Naive thymus-derived CD4-positive, alpha-beta T cell (primary cell): ENCODE measurements at regions not wholly inside any gene's neighbourhood (a gene's known extent, or its start where the extent isn't known, plus 50 kb on each side); places are given as distances from the start of the nearest gene placed in this dataset.
A peak's percentile ranks its signal among the peaks of the same experiment; 100 is the strongest.

ENCODE experiments used
- ATAC-seq: fragments of 150-1000 bp; cut with Tn5 transposase; 2 replicates; pipeline ENCODE4 v1.10.0; 2021; ENCODE audit warnings: mild to moderate bottlenecking, moderate library complexity
- CTCF ChIA-PET: fragments of 350-600 bp; sonication (Branson Sonifier 250); formaldehyde crosslinking; loops from one replicate; lab custom pipeline; 2021; ENCODE audit warnings: antibody characterized with exemption; lab: Charles Lee
- POLR2A ChIA-PET: fragments of 350-600 bp; sonication (Branson Sonifier 250); formaldehyde crosslinking; loops from one replicate; lab custom pipeline; 2021; ENCODE audit warnings: antibody characterized with exemption, inconsistent platforms; lab: Charles Lee
- DNase-seq, 9 donors: peaks; one replicate each; pipeline versions ENCODE4 v3.0.0 to v3.0.0-alpha.2; 2020 to 2022; ENCODE audit warnings: mixed read lengths in 1 of 9
- H3K27ac ChIP-seq: one replicate; pipeline ENCODE4 v1.7.0; 2013; ENCODE audit warnings: mild to moderate bottlenecking, low read depth, low read length, moderate library complexity
- H3K27me3 ChIP-seq, 2 donors: one replicate each; pipeline ENCODE4 v1.7.0; 2013; ENCODE audit warnings: low read length in 2 of 2, mild to moderate bottlenecking in 2 of 2, moderate library complexity in 2 of 2; ENCODE audit not compliant: control insufficient read depth in 2 of 2, insufficient read depth in 2 of 2
- H3K36me3 ChIP-seq, 3 experiments: 1 replicate in 2 of 3; 2 replicates in 1 of 3; pipeline ENCODE4 v1.7.0; 2013; ENCODE audit warnings: low read length in 3 of 3, mild to moderate bottlenecking in 3 of 3, moderate library complexity in 1 of 3; ENCODE audit not compliant: insufficient read depth in 3 of 3, control insufficient read depth in 2 of 3
- H3K4me1 ChIP-seq, 2 donors: one replicate each; pipeline ENCODE4 v1.7.0; 2013; ENCODE audit warnings: low read length in 2 of 2, mild to moderate bottlenecking in 2 of 2, moderate library complexity in 1 of 2; ENCODE audit not compliant: control insufficient read depth in 2 of 2, insufficient read depth in 2 of 2
- H3K4me3 ChIP-seq: 2 replicates; pipeline ENCODE4 v1.7.0; 2013; ENCODE audit warnings: mild to moderate bottlenecking, low read length
- H3K9me3 ChIP-seq, 3 experiments: 1 replicate in 2 of 3; 2 replicates in 1 of 3; pipeline ENCODE4 v1.7.0; 2013; ENCODE audit warnings: low read length in 3 of 3; ENCODE audit not compliant: control insufficient read depth in 2 of 3
- H3K27ac Mint-ChIP-seq, 9 donors: one replicate each; pipeline ENCODE4 v1.8.0; 2020 to 2022; ENCODE audit warnings: mixed read lengths in 9 of 9, mild to moderate bottlenecking in 8 of 9, moderate library complexity in 5 of 9, inconsistent platforms in 2 of 9
- H3K27me3 Mint-ChIP-seq, 5 donors: one replicate each; pipeline ENCODE4 v1.8.0; 2021 to 2022; ENCODE audit warnings: mixed read lengths in 5 of 5, mild to moderate bottlenecking in 1 of 5
- H3K36me3 Mint-ChIP-seq, 5 donors: one replicate each; pipeline ENCODE4 v1.8.0; 2020 to 2022; ENCODE audit warnings: mixed read lengths in 5 of 5, mild to moderate bottlenecking in 3 of 5, inconsistent platforms in 1 of 5
- H3K4me1 Mint-ChIP-seq, 7 donors: one replicate each; pipeline ENCODE4 v1.8.0; 2020 to 2022; ENCODE audit warnings: mixed read lengths in 7 of 7, mild to moderate bottlenecking in 3 of 7, inconsistent platforms in 1 of 7
- H3K4me3 Mint-ChIP-seq, 10 donors: one replicate each; pipeline ENCODE4 v1.8.0; 2020 to 2022; ENCODE audit warnings: mild to moderate bottlenecking in 10 of 10, mixed read lengths in 10 of 10, moderate library complexity in 6 of 10, inconsistent platforms in 2 of 10
- H3K9me3 Mint-ChIP-seq, 11 donors: one replicate each; pipeline ENCODE4 v1.8.0; 2020 to 2022; ENCODE audit warnings: mixed read lengths in 11 of 11, mild to moderate bottlenecking in 4 of 11, inconsistent platforms in 1 of 11, moderate library complexity in 1 of 11
- intact Hi-C, 2 donors: fragments of 100-400 bp; cut with micrococcal nuclease; formaldehyde crosslinking; loops; one replicate each; pipeline ENCODE4 v1.15.1; 2023

GRCh38 chr1:9179463-9180110 lies 50.7 kb upstream of the GPR157 start:
- intact Hi-C loops, result loop anchor here (5.0 kb wide), 4 partner anchors 52 to 302 kb away; partner anchors contain the start of genes ENO1 (in 1 of the 2) and GPR157 (in 1 of the 2)
- CTCF ChIA-PET, result interaction anchor here (0.7 to 1.9 kb wide), 3 partner anchors 11 to 311 kb away, joined by 3 to 5 read pairs (median 3); no protein-coding TSS in a partner anchor

GRCh38 chr1:9180111-9180819 lies 51.4 kb upstream of the GPR157 start:
- intact Hi-C loops, result loop anchor here (5.0 kb wide), 4 partner anchors 53 to 303 kb away; partner anchors contain the start of genes ENO1 (in 1 of the 2) and GPR157 (in 1 of the 2)
- Mint-ChIP-seq H3K36me3 (peaks cover 0 to 18% (median 0%) of the 10 kb centered on the region in 5 donors), H3K27ac (no peak overlapping the region), H3K4me1 (peaks cover 0 to 25% (median 7%) of the 10 kb centered on the region in 7 donors), H3K9me3 (no peaks in the 10 kb centered on the region), H3K4me3 (peak overlapping the region in 3 of 10 donors; percentile 5 to 96 (median 53)), H3K27me3 (peaks cover 14 to 28% (median 17%) of the 10 kb centered on the region in 5 donors)
- no peaks in the 10 kb centered on the region for H3K27me3 ChIP-seq
- peaks cover 5% of the 10 kb centered on the region in 2 donors for H3K4me1 ChIP-seq
- ATAC-seq (no peak), DNase-seq (no peak)
- H3K27ac ChIP-seq, result no peak overlapping the region
- ChIA-PET POLR2A (no interaction called here), CTCF (interaction anchor here (0.8 to 1.9 kb wide), 3 partner anchors 9 to 311 kb away, joined by 3 to 5 read pairs (median 3); no protein-coding TSS in a partner anchor)
- no peaks in the 10 kb centered on the region for H3K36me3 ChIP-seq
- no peak overlapping the region for H3K4me3 ChIP-seq
- no peaks in the 10 kb centered on the region for H3K9me3 ChIP-seq

More at GRCh38 chr1:9179463-9180110, 50.7 kb upstream of the GPR157 start:
- Mint-ChIP-seq H3K4me1 (peaks cover 0 to 25% (median 7%) of the 10 kb centered on the region in 7 donors), H3K36me3 (peaks cover 0 to 23% (median 0%) of the 10 kb centered on the region in 5 donors), H3K27ac (no peak overlapping the region), H3K4me3 (peak overlapping the region in 2 of 10 donors; percentile 25 to 41), H3K27me3 (peaks cover 15 to 30% (median 18%) of the 10 kb centered on the region in 5 donors), H3K9me3 (no peaks in the 10 kb centered on the region)
- POLR2A ChIA-PET, result no interaction called here
- peaks cover 5% of the 10 kb centered on the region in 2 donors for H3K4me1 ChIP-seq
- no peak overlapping the region for H3K27ac ChIP-seq
- no peak for ATAC-seq
- no peak overlapping the region for H3K4me3 ChIP-seq
- no peak for DNase-seq
- no peaks in the 10 kb centered on the region for H3K27me3 ChIP-seq
- no peaks in the 10 kb centered on the region for H3K36me3 ChIP-seq
- H3K9me3 ChIP-seq, result no peaks in the 10 kb centered on the region

- Mint-ChIP-seq H3K4me1 (peaks cover 0 to 25% (median 7%) of the 10 kb centered on the region in 7 donors), H3K4me3 (peak overlapping the region; percentile 69 to 96 (median 81)), H3K9me3 (no peaks in the 10 kb centered on the region), H3K36me3 (peaks cover 0 to 14% (median 0%) of the 10 kb centered on the region in 5 donors), H3K27me3 (peaks cover 11 to 31% (median 17%) of the 10 kb centered on the region in 5 donors), H3K27ac (peak overlapping the region in 1 of 9 donors; percentile 93)
- POLR2A ChIA-PET, result no interaction called here
- intact Hi-C loops, result loop anchor here (1.0 to 5.0 kb wide), 6 partner anchors 15 to 304 kb away; partner anchors contain the start of genes ENO1 (in 1 of the 2) and GPR157 (in 1 of the 2)
- H3K9me3 ChIP-seq, result no peaks in the 10 kb centered on the region
- H3K36me3 ChIP-seq, result no peaks in the 10 kb centered on the region
- H3K4me1 ChIP-seq, result peaks cover 5% of the 10 kb centered on the region in 2 donors
- CTCF ChIA-PET, result interaction anchor here (1.2 to 1.9 kb wide), 2 partner anchors 9 to 310 kb away, joined by 3 to 5 read pairs; no protein-coding TSS in a partner anchor
- H3K27me3 ChIP-seq, result no peaks in the 10 kb centered on the region
- ATAC-seq (peak; percentile 71), DNase-seq (peak; percentile 34 to 89 (median 64))
- peak overlapping the region; percentile 11 for H3K4me3 ChIP-seq
- H3K27ac ChIP-seq, result no peak overlapping the region
Measured at GRCh38 chr1:9181176-9181906, 52.4 kb upstream of the GPR157 start.

GRCh38 chr1:9181990-9182783 lies 52.4 kb upstream of the H6PD start:
- ChIA-PET CTCF (no interaction called here), POLR2A (no interaction called here)
- Histone ChIP-seq H3K27ac (no peak overlapping the region), H3K4me1 (peaks cover 5% of the 10 kb centered on the region in 2 donors), H3K27me3 (no peaks in the 10 kb centered on the region), H3K9me3 (no peaks in the 10 kb centered on the region), H3K4me3 (peak overlapping the region; percentile 11), H3K36me3 (no peaks in the 10 kb centered on the region)
- peak overlapping the region in 1 of 9 donors; percentile 93 for H3K27ac Mint-ChIP-seq
- peaks cover 0 to 25% (median 7%) of the 10 kb centered on the region in 7 donors for H3K4me1 Mint-ChIP-seq
- peaks cover 11 to 31% (median 17%) of the 10 kb centered on the region in 5 donors for H3K27me3 Mint-ChIP-seq
- no peaks in the 10 kb centered on the region for H3K9me3 Mint-ChIP-seq
- ATAC-seq (peak; percentile 37), DNase-seq (peak in 1 of 9 donors; percentile 63)
- peak overlapping the region; percentile 69 to 96 (median 81) for H3K4me3 Mint-ChIP-seq
- intact Hi-C loops, result loop anchor here (1.0 to 5.0 kb wide), 6 partner anchors 14 to 305 kb away; partner anchors contain the start of genes ENO1 (in 1 of the 2) and GPR157 (in 1 of the 2)
- peaks cover 0 to 12% (median 0%) of the 10 kb centered on the region in 5 donors for H3K36me3 Mint-ChIP-seq

GRCh38 chr1:9182784-9183257 lies 51.8 kb upstream of the H6PD start:
- no peak overlapping the region for H3K4me3 ChIP-seq
- Mint-ChIP-seq H3K9me3 (no peaks in the 10 kb centered on the region), H3K4me1 (peaks cover 0 to 28% (median 7%) of the 10 kb centered on the region in 7 donors), H3K4me3 (peak overlapping the region in 7 of 10 donors; percentile 34 to 84 (median 59)), H3K36me3 (peaks cover 0 to 14% (median 0%) of the 10 kb centered on the region in 5 donors), H3K27ac (no peak overlapping the region), H3K27me3 (peaks cover 11 to 31% (median 17%) of the 10 kb centered on the region in 5 donors)
- no peak for ATAC-seq
- CTCF ChIA-PET, result no interaction called here
- peaks cover 5% of the 10 kb centered on the region in 2 donors for H3K4me1 ChIP-seq
- H3K36me3 ChIP-seq, result no peaks in the 10 kb centered on the region
- intact Hi-C loops, result loop anchor here (5.0 kb wide), 4 partner anchors 56 to 306 kb away; partner anchors contain the start of genes ENO1 (in 1 of the 2) and GPR157 (in 1 of the 2)
- peak in 1 of 9 donors; percentile 46 for DNase-seq
- no peaks in the 10 kb centered on the region for H3K9me3 ChIP-seq
- no peak overlapping the region for H3K27ac ChIP-seq
- POLR2A ChIA-PET, result no interaction called here
- no peaks in the 10 kb centered on the region for H3K27me3 ChIP-seq
